Colon (tissue), 2 donors: ENCODE measurements at regions not wholly inside any gene's neighbourhood (a gene's known extent, or its start where the extent isn't known, plus 50 kb on each side); places are given as distances from the start of the nearest gene placed in this dataset.
A peak's percentile ranks its signal among the peaks of the same experiment; 100 is the strongest.

Source experiments
- FAIRE-seq: peaks from 2 replicates; lab custom pipeline; 2012; peaks lifted over from hg19 to GRCh38; lab: Jason Lieb, UNC
- donor health status: control.
- donor health status: control.

GRCh38 chr2:196224756-196225155 is 53.4 kb upstream of the STK17B start:
- FAIRE-seq = no peak

GRCh38 chr2:196225213-196225612 is 53.8 kb upstream of the STK17B start:
- FAIRE-seq = no peak

GRCh38 chr2:196226058-196226706 is 54.8 kb upstream of the STK17B start:
- FAIRE-seq = no peak

GRCh38 chr2:196226707-196227065 is 55.3 kb upstream of the STK17B start:
- no peak for FAIRE-seq

GRCh38 chr2:196229013-196229412 is 57.6 kb upstream of the STK17B start:
- FAIRE-seq = no peak

- no peak for FAIRE-seq
Observed at GRCh38 chr2:196230061-196230854, 58.9 kb upstream of the STK17B start.

GRCh38 chr2:196233021-196233804 is 61.8 kb upstream of the STK17B start:
- peak; percentile 18 for FAIRE-seq

GRCh38 chr2:196233805-196234475 is 62.6 kb upstream of the STK17B start:
- no peak for FAIRE-seq

- no peak for FAIRE-seq
Observed at GRCh38 chr2:196234672-196235071, 63.3 kb upstream of the STK17B start.

- FAIRE-seq = no peak
Observed at GRCh38 chr2:196238836-196239380, 67.5 kb upstream of the STK17B start.

- FAIRE-seq = peak; percentile 31
Observed at GRCh38 chr2:196239622-196240587, 68.5 kb upstream of the STK17B start.

GRCh38 chr2:196241175-196241574 is 69.8 kb upstream of the STK17B start:
- FAIRE-seq = no peak

GRCh38 chr2:196242131-196242620 is 70.8 kb upstream of the STK17B start:
- FAIRE-seq = no peak

GRCh38 chr2:196244516-196244915 is 73.1 kb upstream of the STK17B start:
- FAIRE-seq = no peak

GRCh38 chr2:196244966-196245365 is 73.6 kb upstream of the STK17B start:
- FAIRE-seq = no peak

- FAIRE-seq = no peak
Observed at GRCh38 chr2:196245378-196246140, 74.2 kb upstream of the STK17B start.

GRCh38 chr2:196247114-196247975 is 76.0 kb upstream of the STK17B start:
- no peak for FAIRE-seq

GRCh38 chr2:196247976-196248280 is 76.5 kb upstream of the STK17B start:
- no peak for FAIRE-seq

- FAIRE-seq = no peak
Observed at GRCh38 chr2:196248467-196249094, 77.2 kb upstream of the STK17B start.
